PFSK-1 (cell line): ENCODE measurements at regions not wholly inside any gene's neighbourhood (a gene's known extent, or its start where the extent isn't known, plus 50 kb on each side); places are given as distances from the start of the nearest gene placed in this dataset.

ENCODE experiments used
- FOXP2 ChIP-seq: optimal IDR thresholded peaks from 2 replicates; pipeline ENCODE3; 2011; ENCODE audit warnings: borderline replicate concordance, control low read depth, inconsistent platforms; ENCODE audit not compliant: insufficient read depth; ENCODE audit errors: extremely low read length, extremely low read depth
- POLR2AphosphoS5 ChIP-seq: IDR thresholded peaks from 2 replicates; pipeline ENCODE4 v1.6.1; 2012; ENCODE audit warnings: low read depth, mild to moderate bottlenecking, control low read depth, low read length, moderate library complexity
- SIN3A ChIP-seq: IDR thresholded peaks from 2 replicates; pipeline ENCODE4 v1.6.1; 2012; ENCODE audit warnings: mild to moderate bottlenecking, low read length, moderate library complexity, borderline replicate concordance; ENCODE audit not compliant: insufficient read depth
- TAF1 ChIP-seq: IDR thresholded peaks from 2 replicates; pipeline ENCODE4 v1.6.1; 2012; ENCODE audit warnings: low read length, control low read depth, borderline replicate concordance; ENCODE audit not compliant: insufficient read depth
- TF ChIP-seq, protein P1 (sequence below), 2 experiments: IDR thresholded peaks; 2 replicates each; pipeline versions ENCODE4 v1.6.1 to v1.8.0; 2011 to 2012; ENCODE audit warnings: low read depth in 2 of 2, low read length in 2 of 2, control low read depth in 1 of 2, inconsistent platforms in 1 of 2, mild to moderate bottlenecking in 1 of 2, moderate library complexity in 1 of 2; ENCODE audit not compliant: insufficient read depth in 1 of 2

DNA sequence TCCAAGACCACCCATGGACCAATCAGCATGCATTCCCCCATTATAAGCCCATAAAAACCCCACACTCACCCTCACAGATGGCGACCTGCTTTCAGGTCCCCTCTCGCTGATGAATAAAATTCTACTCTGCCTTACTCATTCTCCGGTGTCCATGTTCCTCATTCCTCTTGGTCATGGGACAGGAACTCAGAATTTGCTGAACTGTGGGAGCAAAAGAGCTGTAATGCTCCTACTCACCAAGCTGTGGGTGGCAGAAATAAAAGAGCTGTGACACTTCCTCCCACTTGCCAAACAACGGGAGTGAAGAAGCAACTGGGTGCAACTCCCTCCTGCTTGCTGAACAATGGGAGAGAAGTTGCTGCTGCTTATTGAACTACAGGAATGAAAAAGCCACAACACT, 168.5 kb upstream of the PCDH18 start:
- TF ChIP-seq TAF1 (no peak), SIN3A (no peak), FOXP2 (no peak), POLR2AphosphoS5 (no peak)
- TF ChIP-seq, protein P1, sequence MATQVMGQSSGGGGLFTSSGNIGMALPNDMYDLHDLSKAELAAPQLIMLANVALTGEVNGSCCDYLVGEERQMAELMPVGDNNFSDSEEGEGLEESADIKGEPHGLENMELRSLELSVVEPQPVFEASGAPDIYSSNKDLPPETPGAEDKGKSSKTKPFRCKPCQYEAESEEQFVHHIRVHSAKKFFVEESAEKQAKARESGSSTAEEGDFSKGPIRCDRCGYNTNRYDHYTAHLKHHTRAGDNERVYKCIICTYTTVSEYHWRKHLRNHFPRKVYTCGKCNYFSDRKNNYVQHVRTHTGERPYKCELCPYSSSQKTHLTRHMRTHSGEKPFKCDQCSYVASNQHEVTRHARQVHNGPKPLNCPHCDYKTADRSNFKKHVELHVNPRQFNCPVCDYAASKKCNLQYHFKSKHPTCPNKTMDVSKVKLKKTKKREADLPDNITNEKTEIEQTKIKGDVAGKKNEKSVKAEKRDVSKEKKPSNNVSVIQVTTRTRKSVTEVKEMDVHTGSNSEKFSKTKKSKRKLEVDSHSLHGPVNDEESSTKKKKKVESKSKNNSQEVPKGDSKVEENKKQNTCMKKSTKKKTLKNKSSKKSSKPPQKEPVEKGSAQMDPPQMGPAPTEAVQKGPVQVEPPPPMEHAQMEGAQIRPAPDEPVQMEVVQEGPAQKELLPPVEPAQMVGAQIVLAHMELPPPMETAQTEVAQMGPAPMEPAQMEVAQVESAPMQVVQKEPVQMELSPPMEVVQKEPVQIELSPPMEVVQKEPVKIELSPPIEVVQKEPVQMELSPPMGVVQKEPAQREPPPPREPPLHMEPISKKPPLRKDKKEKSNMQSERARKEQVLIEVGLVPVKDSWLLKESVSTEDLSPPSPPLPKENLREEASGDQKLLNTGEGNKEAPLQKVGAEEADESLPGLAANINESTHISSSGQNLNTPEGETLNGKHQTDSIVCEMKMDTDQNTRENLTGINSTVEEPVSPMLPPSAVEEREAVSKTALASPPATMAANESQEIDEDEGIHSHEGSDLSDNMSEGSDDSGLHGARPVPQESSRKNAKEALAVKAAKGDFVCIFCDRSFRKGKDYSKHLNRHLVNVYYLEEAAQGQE (IDR thresholded peaks at IDR 0.05; ENCODE audit: insufficient read depth in 1 of 2, low read depth in 2 of 2, low read length in 2 of 2): no peak

DNA sequence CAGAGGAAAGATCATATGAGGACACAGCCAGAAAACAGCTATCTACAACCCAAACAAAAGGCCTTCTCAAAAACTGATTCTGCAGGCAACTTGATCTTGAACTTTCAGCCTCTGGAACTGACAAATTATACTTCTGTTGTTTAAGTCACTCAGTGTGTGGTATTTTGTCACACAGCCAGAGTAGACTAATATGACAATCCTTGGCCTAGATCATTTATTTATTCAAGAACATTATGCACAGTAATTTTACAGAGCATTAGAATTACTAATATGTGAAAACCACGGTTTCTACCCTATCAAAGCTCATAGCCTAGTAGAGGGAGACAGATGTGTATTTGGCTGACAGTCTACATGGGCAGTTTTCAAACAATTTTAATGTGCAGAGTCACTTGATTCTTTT, 167.8 kb upstream of the PCDH18 start:
- no peak for TF ChIP-seq POLR2AphosphoS5
- TF ChIP-seq, protein P1 (IDR thresholded peaks at IDR 0.05; ENCODE audit: insufficient read depth in 1 of 2, low read depth in 2 of 2, low read length in 2 of 2): no peak
- TF ChIP-seq FOXP2: no peak

DNA sequence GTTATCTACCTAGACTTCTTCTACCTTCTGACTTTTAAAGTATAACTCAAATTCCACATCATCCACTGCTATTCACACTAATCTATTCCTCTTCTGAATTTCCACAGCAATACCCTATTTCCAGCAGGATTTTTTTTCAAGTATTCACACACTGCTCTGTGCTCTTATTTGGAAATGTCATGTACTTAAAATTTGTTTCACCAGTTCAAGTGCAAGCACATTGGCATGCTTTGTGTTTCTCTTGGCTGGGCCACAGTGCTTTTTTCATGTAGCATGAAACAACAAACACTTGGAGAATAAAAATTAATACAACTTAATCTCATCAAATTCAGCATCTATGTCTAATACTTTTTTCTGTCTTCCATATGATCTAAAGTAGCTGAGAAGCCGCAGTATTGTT, 161.8 kb upstream of the PCDH18 start:
- no peak for TF ChIP-seq POLR2AphosphoS5
- no peak for TF ChIP-seq SIN3A

DNA sequence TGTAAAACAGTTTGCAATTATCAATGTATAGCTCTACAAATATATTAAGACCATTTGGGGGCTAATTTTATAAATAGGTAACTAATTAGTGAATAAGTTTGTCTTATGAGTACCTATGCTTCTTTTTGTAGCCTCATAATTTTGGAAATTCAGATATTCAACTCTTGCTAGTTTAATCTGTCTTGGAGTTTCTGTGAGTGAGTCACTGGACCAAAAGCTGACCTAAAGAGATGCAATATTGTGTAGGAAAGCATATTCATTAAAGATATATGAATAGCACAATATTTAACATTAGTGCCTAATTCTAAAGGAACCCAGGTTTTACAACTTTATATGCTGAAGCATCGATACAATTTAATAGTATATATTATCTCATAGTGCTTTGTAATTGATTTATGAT, 161.3 kb upstream of the PCDH18 start:
- TF ChIP-seq FOXP2: no peak
- TF ChIP-seq SIN3A: no peak

DNA sequence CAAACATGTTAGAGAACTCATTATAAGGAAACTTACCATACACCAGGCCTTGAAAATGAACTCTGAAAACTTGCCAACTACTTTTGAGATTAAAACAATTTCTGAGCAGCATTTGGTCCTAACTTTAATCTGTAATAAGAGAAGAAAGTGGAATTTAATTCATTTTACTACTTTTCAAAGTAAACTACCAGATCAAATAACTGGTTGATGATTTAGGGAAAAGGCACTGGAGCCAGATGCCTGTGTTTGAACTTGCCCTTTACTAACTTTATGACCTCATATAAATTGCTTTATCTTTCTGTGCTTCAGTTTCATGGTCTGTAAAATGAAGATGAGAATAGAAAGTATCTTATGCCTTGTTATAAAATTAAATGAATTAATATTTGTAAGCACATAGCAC, 159.9 kb upstream of the PCDH18 start:
- no peak for TF ChIP-seq SIN3A
- TF ChIP-seq, protein P1 (IDR thresholded peaks at IDR 0.05; ENCODE audit: insufficient read depth in 1 of 2, low read depth in 2 of 2, low read length in 2 of 2): no peak
- no peak for TF ChIP-seq FOXP2
- TF ChIP-seq TAF1: no peak
- no peak for TF ChIP-seq POLR2AphosphoS5

DNA sequence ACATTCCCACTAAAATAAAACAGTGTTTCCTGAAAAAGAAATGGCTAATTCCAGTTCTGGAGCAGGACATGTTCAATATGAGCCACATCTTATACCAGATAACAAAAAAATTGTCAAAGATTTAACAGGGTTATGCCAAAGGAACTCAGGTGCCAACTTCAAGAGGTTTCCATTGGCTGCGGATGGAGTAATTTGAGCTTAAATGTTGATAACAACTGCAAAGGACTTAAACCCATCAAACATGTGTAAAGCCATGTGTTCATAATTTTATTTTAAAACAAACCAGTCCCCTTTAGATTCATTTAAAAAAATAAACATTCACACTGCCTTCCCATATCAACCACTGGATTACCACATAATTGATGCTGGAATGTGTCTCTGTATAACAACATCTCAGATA, 156.4 kb upstream of the PCDH18 start:
- TF ChIP-seq, protein P1 (IDR thresholded peaks at IDR 0.05; ENCODE audit: insufficient read depth in 1 of 2, low read depth in 2 of 2, low read length in 2 of 2): no peak
- TF ChIP-seq SIN3A (no peak), POLR2AphosphoS5 (no peak), FOXP2 (no peak), TAF1 (no peak)
